Central memory CD4-positive, alpha-beta T cell (primary cell): ENCODE measurements at regions not wholly inside any gene's neighbourhood (a gene's known extent, or its start where the extent isn't known, plus 50 kb on each side); places are given as distances from the start of the nearest gene placed in this dataset.
"Not testable (repeated sequence)": the region's sequence is repeated elsewhere in the genome, so short reads cannot be mapped to it uniquely, and the experiment has no call there.

ENCODE experiments used
- DNase-seq: peaks from one replicate; pipeline ENCODE4 v3.0.0; 2022

DNA sequence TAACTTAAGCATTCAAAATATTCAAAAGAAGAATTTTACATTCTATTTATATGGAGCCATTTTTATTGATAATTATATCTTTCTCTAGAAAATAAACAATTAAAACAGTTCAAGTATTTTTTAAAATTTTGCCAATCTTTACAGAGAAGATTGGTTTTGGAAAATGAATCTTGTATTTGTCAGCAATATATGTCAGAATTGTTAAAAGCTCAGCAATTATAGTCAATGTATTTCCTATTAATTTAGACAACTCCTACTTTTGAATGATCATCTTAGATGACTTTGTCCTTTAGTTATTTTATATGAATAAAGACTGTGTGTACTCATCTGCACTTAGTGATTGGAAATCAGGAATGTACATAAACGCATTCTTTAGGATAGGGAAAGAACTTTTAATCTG lies 223.9 kb upstream of the MAD2L1 start:
- no peak for DNase-seq

DNA sequence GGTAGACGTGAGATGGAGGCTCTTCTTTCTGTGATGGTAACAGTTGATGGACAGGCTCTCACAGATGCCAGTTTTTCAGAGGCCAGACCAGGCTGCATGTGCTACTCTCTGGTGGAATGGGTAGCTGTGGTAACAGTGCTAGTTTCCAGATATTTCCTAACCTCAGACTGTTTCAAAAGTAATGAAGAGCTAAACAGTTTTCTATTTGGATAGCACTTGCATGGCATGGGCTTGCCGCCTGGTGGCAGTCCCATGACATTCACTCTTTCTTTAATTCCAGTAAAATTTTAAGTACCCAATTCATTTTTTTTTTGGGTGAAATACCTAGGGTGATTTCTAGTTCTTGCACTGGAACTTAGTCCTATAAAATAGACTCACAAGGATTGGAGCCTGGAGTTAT lies 220.2 kb upstream of the MAD2L1 start:
- no peak for DNase-seq

- DNase-seq: no peak
Observed at GRCh38 chr4:120281581-120281980, 214.9 kb upstream of the MAD2L1 start.

- DNase-seq: no peak
Observed at GRCh38 chr4:120277391-120277790, 210.7 kb upstream of the MAD2L1 start.

GRCh38 chr4:120266602-120267001 lies 200.0 kb upstream of the MAD2L1 start:
- DNase-seq: no peak

- DNase-seq: no peak
Observed at GRCh38 chr4:120263618-120264017, 197.0 kb upstream of the MAD2L1 start.

DNA sequence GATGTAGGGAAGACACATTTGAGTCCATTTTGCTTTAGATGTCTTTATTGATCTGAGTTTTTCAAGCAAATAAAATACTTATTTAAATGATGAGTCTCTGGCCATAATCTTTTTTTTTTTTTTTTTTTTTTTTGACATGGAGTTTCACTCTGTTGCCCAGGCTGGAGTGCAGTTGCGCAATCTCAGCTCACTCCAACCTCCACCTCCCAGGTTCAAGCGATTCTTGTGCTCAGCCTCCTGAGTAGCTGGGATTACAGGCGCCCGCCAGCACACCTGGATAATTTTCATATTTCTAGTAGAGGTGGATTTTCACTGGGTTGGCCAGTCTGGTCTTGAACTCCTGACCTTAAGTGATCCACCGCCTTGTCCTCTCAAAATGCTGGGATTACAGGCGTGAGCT lies 194.5 kb upstream of the MAD2L1 start:
- no peak for DNase-seq

DNA sequence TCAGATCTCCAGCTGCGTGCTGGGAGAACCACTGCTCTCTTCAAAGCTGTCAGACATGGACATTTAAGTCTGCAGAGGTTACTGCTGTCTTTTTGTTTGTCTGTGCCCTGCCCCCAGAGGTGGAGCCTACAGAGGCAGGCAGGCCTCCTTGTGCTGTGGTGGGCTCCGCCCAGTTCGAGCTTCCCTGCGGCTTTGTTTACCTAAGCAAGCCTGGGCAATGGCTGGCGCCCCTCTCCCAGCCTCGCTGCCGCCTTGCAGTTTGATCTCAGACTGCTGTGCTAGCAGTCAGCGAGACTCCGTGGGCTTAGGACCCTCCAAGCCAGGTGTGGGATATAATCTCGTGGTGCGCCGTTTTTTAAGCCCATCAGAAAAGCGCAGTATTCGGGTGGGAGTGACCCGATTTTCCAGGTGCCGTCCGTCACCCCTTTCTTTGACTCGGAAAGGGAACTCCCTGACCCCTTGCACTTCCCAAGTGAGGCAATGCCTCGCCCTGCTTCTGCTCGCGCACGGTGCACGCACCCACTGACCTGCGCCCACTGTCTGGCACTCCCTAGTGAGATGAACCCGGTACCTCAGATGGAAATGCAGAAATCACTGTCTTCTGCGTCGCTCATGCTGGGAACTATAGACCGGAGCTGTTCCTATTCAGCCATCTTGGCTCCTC lies 189.6 kb upstream of the MAD2L1 start:
- DNase-seq: not testable (repeated sequence)

DNA sequence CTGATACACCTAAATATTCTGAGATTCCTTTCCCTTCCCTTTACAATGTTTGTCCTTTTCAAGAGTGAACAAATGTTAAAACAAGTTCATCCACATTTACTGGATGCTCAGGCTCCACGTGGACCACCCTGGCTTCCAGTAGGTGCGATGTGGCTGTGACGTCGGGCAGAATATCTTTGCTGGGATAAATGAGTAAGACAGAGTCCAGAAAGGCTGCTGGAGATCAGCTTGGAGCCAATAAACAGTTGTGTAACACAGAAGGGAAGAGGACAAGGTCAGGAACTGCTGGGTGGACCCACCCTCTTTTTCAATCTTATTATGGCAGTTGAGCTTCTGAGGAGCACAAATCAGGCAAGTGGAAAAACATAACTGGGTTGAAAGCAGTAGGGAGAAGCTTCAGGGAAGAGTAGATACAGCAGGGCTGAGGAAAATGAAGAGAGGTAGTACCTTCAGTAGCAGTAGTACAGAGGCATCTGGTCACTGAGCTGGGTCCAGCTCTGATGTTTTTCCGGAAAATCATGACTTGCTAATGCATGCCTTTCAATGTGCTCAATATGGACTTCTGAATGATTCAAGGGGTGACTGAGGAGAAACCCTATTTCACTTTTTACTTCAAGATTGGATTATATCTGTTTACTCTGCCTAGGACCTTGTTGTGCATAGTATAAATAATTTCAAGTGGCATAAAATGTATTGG lies 171.8 kb upstream of the MAD2L1 start:
- no peak for DNase-seq

DNA sequence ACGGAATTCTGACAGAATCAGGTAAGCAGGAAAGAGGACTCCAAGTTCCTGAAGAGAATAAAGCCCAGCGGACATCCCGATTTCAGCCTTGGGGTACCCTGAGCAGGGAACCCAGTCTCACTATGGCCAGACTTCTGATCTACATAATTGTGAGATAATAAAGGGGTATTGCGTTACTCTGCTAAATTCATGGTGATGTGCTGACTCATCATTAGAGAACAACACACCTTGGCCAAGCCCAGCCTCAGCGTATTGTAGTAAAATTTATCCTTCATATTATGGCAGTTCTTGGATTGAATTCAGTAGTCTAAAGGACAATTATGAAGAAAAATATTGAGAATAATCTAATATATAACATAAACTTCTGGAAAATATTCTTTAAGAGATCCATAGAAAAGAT lies 170.2 kb upstream of the MAD2L1 start:
- no peak for DNase-seq

GRCh38 chr4:120232050-120232449 lies 165.4 kb upstream of the MAD2L1 start:
- DNase-seq: no peak

GRCh38 chr4:120228086-120228485 lies 161.4 kb upstream of the MAD2L1 start:
- DNase-seq: no peak

DNA sequence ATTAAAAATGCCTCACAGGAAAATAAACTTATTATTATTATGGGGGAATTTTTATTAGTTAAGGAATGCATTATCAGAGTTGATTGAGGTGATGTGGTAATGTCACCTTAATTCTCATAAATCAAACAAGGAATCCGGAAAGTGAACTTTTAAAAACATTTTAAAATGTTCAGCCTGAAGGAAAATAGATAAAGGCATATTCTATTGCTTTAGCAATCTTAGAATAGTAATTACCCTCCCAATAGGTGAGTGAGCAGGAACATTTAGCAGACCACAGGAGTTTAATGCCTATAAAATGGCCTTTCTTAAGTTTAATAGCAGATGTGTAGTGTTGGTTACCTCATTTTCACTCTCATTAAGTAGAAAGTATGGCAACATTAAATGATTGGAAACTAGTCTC lies 160.9 kb upstream of the MAD2L1 start:
- no peak for DNase-seq

DNA sequence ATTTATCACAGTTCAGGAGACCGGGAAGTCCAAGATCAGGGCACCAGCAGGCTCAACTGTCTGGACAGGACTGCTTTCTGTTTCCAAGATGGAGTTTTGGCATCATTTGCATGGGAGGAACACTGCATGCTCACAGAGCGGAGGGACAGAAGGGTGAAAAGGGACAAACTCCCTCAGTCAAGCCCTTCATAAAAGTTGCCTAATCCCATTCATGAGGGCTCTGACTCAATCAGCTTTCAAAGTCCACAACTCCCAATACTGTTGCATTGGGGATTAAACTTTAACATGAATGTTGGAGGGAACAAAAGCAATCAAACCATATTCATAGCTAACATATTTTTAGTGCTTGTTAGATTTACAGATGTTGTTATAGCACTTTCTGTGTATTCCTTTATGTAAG lies 158.9 kb upstream of the MAD2L1 start:
- no peak for DNase-seq

- no peak for DNase-seq
Observed at GRCh38 chr4:120218981-120219380, 152.3 kb upstream of the MAD2L1 start.

DNA sequence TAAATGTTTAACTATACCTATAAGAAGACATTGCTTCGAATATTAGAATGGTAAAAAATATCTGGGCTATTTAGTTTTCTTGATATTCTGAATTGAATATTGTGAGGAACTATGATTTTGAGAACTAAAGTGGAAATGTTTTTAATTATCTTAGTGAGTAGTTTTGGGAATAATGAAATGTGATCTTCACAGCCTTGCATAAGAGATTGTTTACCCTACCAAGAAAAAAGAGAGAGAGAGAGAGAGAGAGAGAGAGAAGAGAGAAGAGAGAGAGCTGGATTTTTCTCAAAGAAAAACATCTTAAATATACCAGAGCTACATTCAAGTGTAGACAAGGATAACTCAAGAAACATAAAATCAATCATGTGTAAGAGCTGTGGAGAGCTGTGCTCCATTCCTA lies 148.7 kb upstream of the MAD2L1 start:
- DNase-seq: no peak

GRCh38 chr4:120211408-120212015 lies 144.9 kb upstream of the MAD2L1 start:
- DNase-seq: no peak

DNA sequence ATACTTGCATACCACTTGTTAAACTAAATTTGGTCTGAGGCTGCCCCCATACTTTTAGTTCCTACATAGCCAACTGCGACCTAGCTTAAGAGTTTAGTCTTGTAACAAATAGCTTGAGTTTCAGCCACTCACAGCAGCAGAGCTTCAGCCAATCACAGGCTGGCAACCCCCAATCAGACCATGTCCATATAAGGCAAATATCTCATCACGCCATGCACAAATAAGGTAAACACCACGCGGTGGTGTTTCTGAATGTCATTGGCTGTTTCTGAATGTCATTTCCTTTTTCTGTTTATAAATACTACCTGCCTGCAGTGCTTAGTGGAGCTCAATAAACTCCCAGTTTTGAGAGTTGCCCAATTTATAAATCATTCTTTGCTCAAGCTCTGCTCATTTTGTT lies 143.1 kb upstream of the MAD2L1 start:
- DNase-seq: no peak

- no peak for DNase-seq
Observed at GRCh38 chr4:120207021-120207420, 140.4 kb upstream of the MAD2L1 start.

- DNase-seq: no peak
Observed at GRCh38 chr4:120202222-120202621, 135.6 kb upstream of the MAD2L1 start.

- not testable (repeated sequence) for DNase-seq
Observed at GRCh38 chr4:120200573-120201110, 134.0 kb upstream of the MAD2L1 start.

GRCh38 chr4:120198411-120198810 lies 131.8 kb upstream of the MAD2L1 start:
- no peak for DNase-seq

DNA sequence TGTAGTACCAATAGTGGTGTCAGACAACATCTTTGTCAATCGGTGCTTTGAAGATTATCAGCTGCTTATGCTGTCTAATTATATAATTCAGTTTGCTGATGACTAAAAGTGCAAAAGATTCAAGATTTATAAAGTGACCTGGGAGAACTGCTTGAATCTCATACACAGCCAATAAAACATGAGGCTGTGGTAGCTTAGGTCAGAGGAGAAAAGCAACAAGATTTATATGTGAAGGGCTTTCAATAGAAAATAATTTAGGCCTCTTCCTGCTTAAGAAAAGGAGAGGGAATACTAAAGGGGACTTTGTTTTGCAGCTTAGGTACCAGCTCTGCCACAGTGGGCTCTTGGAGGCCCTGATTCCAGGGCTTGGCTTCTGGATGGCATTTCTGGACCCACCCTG lies 111.0 kb upstream of the MAD2L1 start:
- no peak for DNase-seq

DNA sequence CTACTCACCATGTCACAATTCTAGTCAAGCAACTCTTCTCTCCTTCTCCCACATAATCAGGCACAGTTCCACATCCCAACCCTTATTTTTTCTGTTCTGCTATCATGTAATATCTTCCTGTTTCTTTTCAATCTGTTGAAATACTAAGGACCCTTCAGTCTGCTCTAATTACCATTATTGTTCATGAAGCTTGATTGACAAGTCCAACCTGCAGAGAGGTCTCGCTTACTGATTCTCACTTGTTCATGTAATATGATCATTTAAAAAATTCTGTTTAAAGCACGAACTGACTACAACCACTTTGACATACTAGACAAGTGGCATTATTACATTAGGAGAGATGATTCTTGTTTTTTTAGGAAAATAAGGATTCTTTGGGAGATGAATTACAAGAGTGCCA lies 108.6 kb upstream of the MAD2L1 start:
- no peak for DNase-seq
